ENCODE measurements at regions not wholly inside any gene's neighbourhood (a gene's known extent, or its start where the extent isn't known, plus 50 kb on each side); places are given as distances from the start of the nearest gene placed in this dataset.

DNA sequence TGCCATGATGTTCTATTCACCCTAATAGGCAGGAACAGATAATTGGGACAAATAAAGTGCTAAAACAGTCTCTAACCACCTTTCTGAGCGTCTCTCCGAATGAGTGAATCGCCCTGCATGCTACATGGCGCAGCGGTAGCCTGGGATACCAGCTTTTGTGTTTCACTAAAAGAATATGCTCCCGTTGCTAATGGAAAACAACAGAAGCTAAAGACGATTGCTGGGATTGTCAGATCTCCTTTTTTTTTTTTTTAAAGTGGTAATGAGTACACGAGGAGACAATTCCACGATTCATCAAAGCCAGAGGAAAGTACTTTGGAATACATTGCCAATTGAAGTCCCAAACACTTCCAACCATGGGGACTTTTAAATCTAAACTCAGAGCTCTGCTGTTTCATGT, 1815.3 kb upstream of the CELF4 start:
- 75 to 77% methylated on average over 9 of the region's 9 CpGs for WGBS, 2 donors
- H3K4me1 ChIP-seq (ENCODE audit: control insufficient read depth in 2 of 2, insufficient read depth in 2 of 2, low read length in 1 of 2) = no peaks in the 10 kb centered on the region
- H3K36me3 ChIP-seq (ENCODE audit: control insufficient read depth in 2 of 2, insufficient read depth in 2 of 2, low read length in 1 of 2) = no peaks in the 10 kb centered on the region
- no peaks in the 10 kb centered on the region for H3K9me3 ChIP-seq (ENCODE audit: control insufficient read depth in 2 of 2, insufficient read depth in 1 of 2, low read depth in 1 of 2, low read length in 1 of 2)
- H3K4me3 ChIP-seq (ENCODE audit: low read depth in 1 of 2, low read length in 2 of 2) = no peak overlapping the region
- no peaks in the 10 kb centered on the region for H3K27me3 ChIP-seq (ENCODE audit: control insufficient read depth in 1 of 2, insufficient read depth in 2 of 2, low read length in 2 of 2)
- no peak overlapping the region for H3K27ac ChIP-seq (ENCODE audit: low read depth in 2 of 2, low read length in 1 of 2)

DNA sequence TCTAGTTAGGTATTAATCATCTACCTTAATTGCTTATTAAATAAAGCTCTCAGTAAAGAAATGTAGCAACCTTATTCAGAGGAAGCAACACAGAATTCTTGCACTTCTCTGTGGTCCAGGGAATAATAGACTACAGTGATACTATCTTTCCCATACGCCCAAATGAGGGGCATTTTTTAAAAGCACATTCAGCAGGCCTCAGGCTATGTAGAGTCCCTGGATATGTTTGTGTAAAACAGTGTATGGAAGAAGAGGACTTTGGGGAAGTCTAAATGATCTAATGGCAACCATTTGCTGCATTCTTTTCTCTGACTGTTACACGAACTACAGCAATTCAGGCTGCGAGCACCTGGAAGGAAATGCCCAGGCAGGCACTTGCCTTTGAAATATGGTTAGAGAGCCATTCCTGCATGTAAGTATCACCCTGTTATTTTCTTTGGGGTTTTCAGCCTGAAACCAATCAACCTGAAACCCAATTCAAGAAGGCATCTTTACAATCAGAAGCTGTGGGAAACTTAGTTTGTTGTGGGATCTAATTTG, 1814.7 kb upstream of the CELF4 start:
- Histone ChIP-seq H3K27ac (ENCODE audit: low read depth in 2 of 2, low read length in 1 of 2) (no peak overlapping the region), H3K9me3 (ENCODE audit: control insufficient read depth in 2 of 2, insufficient read depth in 1 of 2, low read depth in 1 of 2, low read length in 1 of 2) (no peaks in the 10 kb centered on the region), H3K4me3 (ENCODE audit: low read depth in 1 of 2, low read length in 2 of 2) (no peak overlapping the region), H3K27me3 (ENCODE audit: control insufficient read depth in 1 of 2, insufficient read depth in 2 of 2, low read length in 2 of 2) (no peaks in the 10 kb centered on the region), H3K36me3 (ENCODE audit: control insufficient read depth in 2 of 2, insufficient read depth in 2 of 2, low read length in 1 of 2) (no peaks in the 10 kb centered on the region), H3K4me1 (ENCODE audit: control insufficient read depth in 2 of 2, insufficient read depth in 2 of 2, low read length in 1 of 2) (no peaks in the 10 kb centered on the region)
- 84 to 89% methylated on average over 3 of the region's 3 CpGs for WGBS, 2 donors

DNA sequence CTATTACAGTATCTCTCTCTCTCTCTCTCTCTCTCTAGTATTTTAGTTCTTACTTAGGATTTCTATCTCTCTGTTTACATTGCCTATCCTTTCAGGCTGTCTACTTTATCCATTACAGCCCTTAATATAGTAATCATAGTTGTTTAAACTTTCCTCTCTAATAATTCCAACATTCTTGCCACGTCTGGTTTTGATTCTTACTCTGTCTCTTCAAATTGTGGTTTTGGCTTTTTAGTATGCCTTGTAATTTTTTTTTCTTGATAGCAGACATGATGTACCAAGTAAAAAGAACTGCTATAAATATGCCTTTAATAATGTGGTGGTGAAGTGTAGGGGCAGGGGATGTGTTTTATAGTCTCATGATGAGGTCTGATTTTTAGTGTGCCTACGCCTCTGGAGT, 1809.5 kb upstream of the CELF4 start:
- WGBS, 2 donors = 61 to 69% methylated on average over 2 of the region's 2 CpGs
- Histone ChIP-seq H3K27me3 (ENCODE audit: control insufficient read depth in 1 of 2, insufficient read depth in 2 of 2, low read length in 2 of 2) (no peaks in the 10 kb centered on the region), H3K4me3 (ENCODE audit: low read depth in 1 of 2, low read length in 2 of 2) (no peak overlapping the region), H3K27ac (ENCODE audit: low read depth in 2 of 2, low read length in 1 of 2) (no peak overlapping the region), H3K4me1 (ENCODE audit: control insufficient read depth in 2 of 2, insufficient read depth in 2 of 2, low read length in 1 of 2) (no peaks in the 10 kb centered on the region), H3K9me3 (ENCODE audit: control insufficient read depth in 2 of 2, insufficient read depth in 1 of 2, low read depth in 1 of 2, low read length in 1 of 2) (no peaks in the 10 kb centered on the region), H3K36me3 (ENCODE audit: control insufficient read depth in 2 of 2, insufficient read depth in 2 of 2, low read length in 1 of 2) (no peaks in the 10 kb centered on the region)

DNA sequence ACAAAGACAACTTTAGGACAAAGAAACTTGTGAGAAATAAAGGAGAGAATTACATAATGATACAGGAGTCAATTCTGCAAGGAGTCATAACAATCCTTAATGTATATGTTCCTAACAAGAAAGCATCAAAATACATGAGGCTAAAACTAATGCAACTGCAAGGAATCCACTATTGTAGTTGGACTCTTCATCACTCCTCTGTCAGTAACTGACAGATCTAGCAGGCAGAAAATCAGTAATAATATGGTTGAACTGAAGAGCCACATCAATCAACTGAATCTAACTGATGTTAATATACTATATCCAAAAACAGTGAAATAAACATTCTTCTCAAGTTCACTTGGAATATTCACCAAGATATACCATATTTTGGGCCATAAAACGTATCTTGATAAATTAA, 1806.4 kb upstream of the CELF4 start:
- no peaks in the 10 kb centered on the region for H3K27me3 ChIP-seq (ENCODE audit: control insufficient read depth in 1 of 2, insufficient read depth in 2 of 2, low read length in 2 of 2)
- no peak overlapping the region for H3K4me3 ChIP-seq (ENCODE audit: low read depth in 1 of 2, low read length in 2 of 2)
- 68 to 70% methylated on average over 1 of the region's 1 CpG for WGBS, 2 donors
- no peaks in the 10 kb centered on the region for H3K36me3 ChIP-seq (ENCODE audit: control insufficient read depth in 2 of 2, insufficient read depth in 2 of 2, low read length in 1 of 2)
- H3K9me3 ChIP-seq (ENCODE audit: control insufficient read depth in 2 of 2, insufficient read depth in 1 of 2, low read depth in 1 of 2, low read length in 1 of 2) = no peaks in the 10 kb centered on the region
- no peaks in the 10 kb centered on the region for H3K4me1 ChIP-seq (ENCODE audit: control insufficient read depth in 2 of 2, insufficient read depth in 2 of 2, low read length in 1 of 2)
- no peak overlapping the region for H3K27ac ChIP-seq (ENCODE audit: low read depth in 2 of 2, low read length in 1 of 2)

DNA sequence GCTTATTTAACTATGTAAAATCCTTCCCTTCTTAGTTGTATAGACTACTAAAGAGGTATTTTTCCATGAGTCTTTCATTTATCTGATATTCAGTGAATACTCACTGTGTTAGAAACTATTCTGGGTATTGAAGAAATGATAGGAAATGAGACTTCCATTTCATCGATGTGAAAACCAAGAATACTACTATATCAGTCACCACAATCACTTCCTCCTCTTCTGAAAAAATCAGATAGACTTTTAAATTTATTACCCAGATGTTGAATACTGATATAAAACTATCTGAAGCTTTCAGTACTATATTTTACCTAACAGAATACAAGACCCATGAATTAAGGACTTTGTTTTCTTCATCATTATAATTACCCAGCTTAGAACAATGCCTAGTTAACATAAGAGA, 1801.1 kb upstream of the CELF4 start:
- no peaks in the 10 kb centered on the region for H3K36me3 ChIP-seq (ENCODE audit: control insufficient read depth in 2 of 2, insufficient read depth in 2 of 2, low read length in 1 of 2)
- WGBS, 2 donors = 64 to 72% methylated on average over 1 of the region's 1 CpG
- H3K27me3 ChIP-seq (ENCODE audit: control insufficient read depth in 1 of 2, insufficient read depth in 2 of 2, low read length in 2 of 2) = no peaks in the 10 kb centered on the region
- no peak overlapping the region for H3K4me3 ChIP-seq (ENCODE audit: low read depth in 1 of 2, low read length in 2 of 2)
- no peaks in the 10 kb centered on the region for H3K4me1 ChIP-seq (ENCODE audit: control insufficient read depth in 2 of 2, insufficient read depth in 2 of 2, low read length in 1 of 2)
- no peak overlapping the region for H3K27ac ChIP-seq (ENCODE audit: low read depth in 2 of 2, low read length in 1 of 2)
- no peaks in the 10 kb centered on the region for H3K9me3 ChIP-seq (ENCODE audit: control insufficient read depth in 2 of 2, insufficient read depth in 1 of 2, low read depth in 1 of 2, low read length in 1 of 2)

DNA sequence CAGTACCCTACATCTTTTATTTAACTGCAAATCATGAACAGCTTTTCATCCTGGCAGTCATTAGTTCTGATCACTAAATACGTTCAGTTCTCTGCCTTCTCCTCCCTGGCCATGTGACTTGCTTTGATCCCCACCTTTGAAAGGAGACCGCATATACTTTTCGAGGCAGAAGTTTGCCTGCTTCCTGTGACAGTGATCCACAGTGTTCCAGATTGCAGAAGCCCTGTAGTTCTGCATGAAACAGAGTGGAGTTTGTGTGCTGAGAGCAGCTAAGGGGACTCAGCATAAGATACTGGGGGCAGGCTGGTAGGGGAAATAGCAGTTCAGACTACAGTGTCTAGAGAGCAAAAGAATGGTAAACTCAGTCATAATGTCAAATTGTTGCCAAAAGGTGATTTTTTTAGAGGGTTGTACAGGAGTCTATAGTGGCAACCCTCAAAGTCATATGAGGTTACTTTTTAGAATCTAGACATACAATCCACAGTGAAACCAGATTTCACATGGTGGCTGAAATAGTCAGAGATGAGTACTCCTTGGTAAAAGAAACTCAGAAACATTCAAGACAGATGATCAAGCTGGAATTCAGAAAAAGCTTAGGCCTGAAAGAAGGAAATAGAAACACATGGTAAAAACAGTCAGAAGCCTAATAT, 1800.4 kb upstream of the CELF4 start:
- no peaks in the 10 kb centered on the region for H3K27me3 ChIP-seq (ENCODE audit: control insufficient read depth in 1 of 2, insufficient read depth in 2 of 2, low read length in 2 of 2)
- no peak overlapping the region for H3K27ac ChIP-seq (ENCODE audit: low read depth in 2 of 2, low read length in 1 of 2)
- no peaks in the 10 kb centered on the region for H3K4me1 ChIP-seq (ENCODE audit: control insufficient read depth in 2 of 2, insufficient read depth in 2 of 2, low read length in 1 of 2)
- no peak overlapping the region for H3K4me3 ChIP-seq (ENCODE audit: low read depth in 1 of 2, low read length in 2 of 2)
- no peaks in the 10 kb centered on the region for H3K9me3 ChIP-seq (ENCODE audit: control insufficient read depth in 2 of 2, insufficient read depth in 1 of 2, low read depth in 1 of 2, low read length in 1 of 2)
- WGBS, 2 donors = 69 to 76% methylated on average over 3 of the region's 3 CpGs
- no peaks in the 10 kb centered on the region for H3K36me3 ChIP-seq (ENCODE audit: control insufficient read depth in 2 of 2, insufficient read depth in 2 of 2, low read length in 1 of 2)

DNA sequence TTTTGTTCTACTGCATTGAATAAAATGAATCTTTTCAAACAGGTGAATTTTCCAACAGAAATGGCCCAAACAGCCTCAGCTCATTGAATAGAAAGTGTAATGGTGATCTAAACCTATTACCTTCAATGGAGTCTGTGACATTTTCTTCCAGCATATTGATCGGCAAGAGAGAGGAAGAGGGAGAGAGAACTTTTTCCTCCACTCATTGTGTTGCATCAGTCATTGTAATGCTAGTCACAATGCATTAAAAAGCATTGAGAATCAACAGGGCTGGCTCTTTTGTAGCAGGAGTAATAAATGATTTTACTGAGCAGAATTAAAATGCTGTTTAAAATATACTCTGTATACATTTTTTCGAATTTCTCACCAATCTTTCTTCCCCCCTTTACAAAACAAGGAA, 1794.5 kb upstream of the CELF4 start:
- no peaks in the 10 kb centered on the region for H3K9me3 ChIP-seq (ENCODE audit: control insufficient read depth in 2 of 2, insufficient read depth in 1 of 2, low read depth in 1 of 2, low read length in 1 of 2)
- no peaks in the 10 kb centered on the region for H3K27me3 ChIP-seq (ENCODE audit: control insufficient read depth in 1 of 2, insufficient read depth in 2 of 2, low read length in 2 of 2)
- no peak overlapping the region for H3K27ac ChIP-seq (ENCODE audit: low read depth in 2 of 2, low read length in 1 of 2)
- WGBS, 2 donors = 73 to 74% methylated on average over 2 of the region's 2 CpGs
- no peaks in the 10 kb centered on the region for H3K36me3 ChIP-seq (ENCODE audit: control insufficient read depth in 2 of 2, insufficient read depth in 2 of 2, low read length in 1 of 2)
- H3K4me1 ChIP-seq (ENCODE audit: control insufficient read depth in 2 of 2, insufficient read depth in 2 of 2, low read length in 1 of 2) = no peaks in the 10 kb centered on the region
- H3K4me3 ChIP-seq (ENCODE audit: low read depth in 1 of 2, low read length in 2 of 2) = no peak overlapping the region

DNA sequence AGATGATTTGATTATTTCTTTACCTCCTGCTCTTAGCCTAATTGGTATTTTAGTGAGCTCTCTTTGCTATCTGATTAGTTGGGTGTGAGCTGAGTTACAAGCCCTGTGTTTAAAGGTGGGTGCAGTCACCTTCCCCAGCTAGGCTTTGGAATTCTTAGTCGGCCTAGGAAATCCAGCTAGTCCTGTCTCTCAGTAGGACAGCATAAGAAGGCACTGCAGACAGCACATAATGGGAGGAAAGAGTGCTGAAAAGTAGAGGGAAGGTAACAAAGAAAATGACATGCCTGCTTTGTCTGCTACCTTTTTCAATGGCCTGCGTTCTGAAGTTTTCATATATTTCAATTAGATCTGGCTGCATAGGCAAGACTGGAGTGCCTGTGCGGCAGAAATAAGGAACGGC, 1794.0 kb upstream of the CELF4 start:
- no peak overlapping the region for H3K27ac ChIP-seq (ENCODE audit: low read depth in 2 of 2, low read length in 1 of 2)
- no peaks in the 10 kb centered on the region for H3K27me3 ChIP-seq (ENCODE audit: control insufficient read depth in 1 of 2, insufficient read depth in 2 of 2, low read length in 2 of 2)
- H3K4me1 ChIP-seq (ENCODE audit: control insufficient read depth in 2 of 2, insufficient read depth in 2 of 2, low read length in 1 of 2) = no peaks in the 10 kb centered on the region
- H3K36me3 ChIP-seq (ENCODE audit: control insufficient read depth in 2 of 2, insufficient read depth in 2 of 2, low read length in 1 of 2) = no peaks in the 10 kb centered on the region
- no peaks in the 10 kb centered on the region for H3K9me3 ChIP-seq (ENCODE audit: control insufficient read depth in 2 of 2, insufficient read depth in 1 of 2, low read depth in 1 of 2, low read length in 1 of 2)
- 87 to 94% methylated on average over 4 of the region's 4 CpGs for WGBS, 2 donors
- H3K4me3 ChIP-seq (ENCODE audit: low read depth in 1 of 2, low read length in 2 of 2) = no peak overlapping the region

DNA sequence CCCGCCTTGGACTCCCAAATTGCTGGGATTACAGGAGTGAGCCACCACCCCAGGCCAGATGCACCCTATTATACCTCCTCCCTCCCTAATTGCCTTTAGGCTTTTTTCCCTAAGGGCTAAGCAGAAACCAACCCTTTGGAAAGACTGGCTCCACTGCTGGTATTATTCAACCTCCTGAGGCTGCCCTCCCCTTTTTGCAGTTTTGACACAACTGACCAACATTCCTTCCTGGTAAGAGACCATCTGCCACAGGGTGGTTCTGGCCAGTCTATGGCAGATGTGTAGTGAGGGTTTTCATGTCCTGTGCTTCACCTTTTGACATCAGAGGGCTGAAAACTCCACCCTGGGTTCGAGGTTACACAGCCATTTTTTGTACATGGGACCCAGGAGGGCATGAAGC, 1785.3 kb upstream of the CELF4 start:
- H3K27me3 ChIP-seq (ENCODE audit: control insufficient read depth in 1 of 2, insufficient read depth in 2 of 2, low read length in 2 of 2) = no peaks in the 10 kb centered on the region
- H3K4me3 ChIP-seq (ENCODE audit: low read depth in 1 of 2, low read length in 2 of 2) = no peak overlapping the region
- no peak overlapping the region for H3K27ac ChIP-seq (ENCODE audit: low read depth in 2 of 2, low read length in 1 of 2)
- H3K4me1 ChIP-seq (ENCODE audit: control insufficient read depth in 2 of 2, insufficient read depth in 2 of 2, low read length in 1 of 2) = no peaks in the 10 kb centered on the region
- WGBS, 2 donors = 86 to 87% methylated on average over 2 of the region's 2 CpGs
- H3K9me3 ChIP-seq (ENCODE audit: control insufficient read depth in 2 of 2, insufficient read depth in 1 of 2, low read depth in 1 of 2, low read length in 1 of 2) = no peaks in the 10 kb centered on the region
- H3K36me3 ChIP-seq (ENCODE audit: control insufficient read depth in 2 of 2, insufficient read depth in 2 of 2, low read length in 1 of 2) = no peaks in the 10 kb centered on the region

DNA sequence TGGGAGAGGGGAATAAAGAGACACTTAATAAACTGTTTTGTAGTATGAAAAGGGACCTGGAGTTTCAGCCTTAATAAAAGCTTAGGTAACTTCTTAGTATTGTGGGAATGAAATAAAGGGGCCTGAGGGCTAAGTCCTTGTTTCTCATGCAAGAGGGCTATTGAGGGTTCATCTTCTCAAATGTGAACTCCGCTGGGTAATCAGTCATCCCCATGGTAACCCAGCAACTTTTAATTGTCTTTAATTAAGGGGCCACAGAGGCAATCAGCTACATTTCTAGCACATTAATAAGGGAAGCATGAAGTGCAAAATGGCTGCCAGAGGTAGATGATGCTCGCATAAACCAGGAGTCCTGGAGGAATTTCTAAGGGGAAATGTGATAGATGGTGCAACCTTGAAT, 1784.2 kb upstream of the CELF4 start:
- no peak overlapping the region for H3K4me3 ChIP-seq (ENCODE audit: low read depth in 1 of 2, low read length in 2 of 2)
- H3K9me3 ChIP-seq (ENCODE audit: control insufficient read depth in 2 of 2, insufficient read depth in 1 of 2, low read depth in 1 of 2, low read length in 1 of 2) = no peaks in the 10 kb centered on the region
- H3K27ac ChIP-seq (ENCODE audit: low read depth in 2 of 2, low read length in 1 of 2) = no peak overlapping the region
- no peaks in the 10 kb centered on the region for H3K4me1 ChIP-seq (ENCODE audit: control insufficient read depth in 2 of 2, insufficient read depth in 2 of 2, low read length in 1 of 2)
- no peaks in the 10 kb centered on the region for H3K27me3 ChIP-seq (ENCODE audit: control insufficient read depth in 1 of 2, insufficient read depth in 2 of 2, low read length in 2 of 2)
- 92 to 95% methylated on average over 2 of the region's 2 CpGs for WGBS, 2 donors
- no peaks in the 10 kb centered on the region for H3K36me3 ChIP-seq (ENCODE audit: control insufficient read depth in 2 of 2, insufficient read depth in 2 of 2, low read length in 1 of 2)

All from esophagus (tissue), 2 donors.